ENCODE measurements at regions not wholly inside any gene's neighbourhood (a gene's known extent, or its start where the extent isn't known, plus 50 kb on each side); places are given as distances from the start of the nearest gene placed in this dataset.

- Mint-ChIP-seq H3K36me3 (no peaks in the 10 kb centered on the region), H3K4me1 (no peaks in the 10 kb centered on the region), H3K4me3 (no peak overlapping the region), H3K27ac (no peak overlapping the region), H3K9me3 (no peaks in the 10 kb centered on the region), H3K27me3 (no peaks in the 10 kb centered on the region)
- CTCF ChIA-PET: no interaction called here
- DNase-seq: no peak
These were observed 72.0 kb downstream of the ALX1 start for GRCh38 chr12:85352016-85352415.

GRCh38 chr12:85356596-85357385 lies 76.8 kb downstream of the ALX1 start:
- H3K36me3 Mint-ChIP-seq: no peaks in the 10 kb centered on the region
- CTCF ChIA-PET: no interaction called here
- no peaks in the 10 kb centered on the region for H3K27me3 Mint-ChIP-seq
- H3K27ac Mint-ChIP-seq: no peak overlapping the region
- no peaks in the 10 kb centered on the region for H3K4me1 Mint-ChIP-seq
- no peaks in the 10 kb centered on the region for H3K9me3 Mint-ChIP-seq
- DNase-seq: no peak
- no peak overlapping the region for H3K4me3 Mint-ChIP-seq

GRCh38 chr12:85357609-85358008 lies 77.6 kb downstream of the ALX1 start:
- DNase-seq: no peak
- Mint-ChIP-seq H3K4me3 (no peak overlapping the region), H3K4me1 (no peaks in the 10 kb centered on the region), H3K9me3 (no peaks in the 10 kb centered on the region), H3K36me3 (no peaks in the 10 kb centered on the region), H3K27me3 (no peaks in the 10 kb centered on the region), H3K27ac (no peak overlapping the region)
- CTCF ChIA-PET: no interaction called here

GRCh38 chr12:85358715-85359114 lies 78.7 kb downstream of the ALX1 start:
- H3K27ac Mint-ChIP-seq: no peak overlapping the region
- no peaks in the 10 kb centered on the region for H3K36me3 Mint-ChIP-seq
- CTCF ChIA-PET: no interaction called here
- no peak overlapping the region for H3K4me3 Mint-ChIP-seq
- DNase-seq: no peak
- H3K27me3 Mint-ChIP-seq: no peaks in the 10 kb centered on the region
- H3K4me1 Mint-ChIP-seq: no peaks in the 10 kb centered on the region
- no peaks in the 10 kb centered on the region for H3K9me3 Mint-ChIP-seq

- H3K27ac Mint-ChIP-seq: no peak overlapping the region
- no peaks in the 10 kb centered on the region for H3K9me3 Mint-ChIP-seq
- CTCF ChIA-PET: no interaction called here
- H3K4me1 Mint-ChIP-seq: no peaks in the 10 kb centered on the region
- H3K27me3 Mint-ChIP-seq: no peaks in the 10 kb centered on the region
- no peaks in the 10 kb centered on the region for H3K36me3 Mint-ChIP-seq
- DNase-seq: no peak
- H3K4me3 Mint-ChIP-seq: no peak overlapping the region
These were observed 83.6 kb downstream of the ALX1 start for GRCh38 chr12:85363382-85364190.

GRCh38 chr12:85367936-85368335 lies 87.9 kb downstream of the ALX1 start:
- H3K4me1 Mint-ChIP-seq: no peaks in the 10 kb centered on the region

GRCh38 chr12:85369365-85370154 lies 89.5 kb downstream of the ALX1 start:
- DNase-seq: no peak
- Mint-ChIP-seq H3K36me3 (no peaks in the 10 kb centered on the region), H3K9me3 (no peaks in the 10 kb centered on the region), H3K4me3 (no peak overlapping the region), H3K4me1 (no peaks in the 10 kb centered on the region), H3K27ac (no peak overlapping the region), H3K27me3 (no peaks in the 10 kb centered on the region)
- CTCF ChIA-PET: no interaction called here

More at GRCh38 chr12:85367936-85368335, 87.9 kb downstream of the ALX1 start:
- no peak overlapping the region for H3K27ac Mint-ChIP-seq
- DNase-seq: no peak
- CTCF ChIA-PET: no interaction called here
- H3K9me3 Mint-ChIP-seq: no peaks in the 10 kb centered on the region
- no peak overlapping the region for H3K4me3 Mint-ChIP-seq
- no peaks in the 10 kb centered on the region for H3K27me3 Mint-ChIP-seq
- H3K36me3 Mint-ChIP-seq: no peaks in the 10 kb centered on the region

GRCh38 chr12:85373045-85373444 lies 93.0 kb downstream of the ALX1 start:
- Mint-ChIP-seq H3K36me3 (no peaks in the 10 kb centered on the region), H3K27ac (no peak overlapping the region), H3K9me3 (no peaks in the 10 kb centered on the region), H3K4me1 (no peaks in the 10 kb centered on the region), H3K4me3 (no peak overlapping the region), H3K27me3 (no peaks in the 10 kb centered on the region)
- CTCF ChIA-PET: no interaction called here
- DNase-seq: no peak

- H3K4me3 Mint-ChIP-seq: no peak overlapping the region
- H3K27ac Mint-ChIP-seq: no peak overlapping the region
- H3K9me3 Mint-ChIP-seq: no peaks in the 10 kb centered on the region
- no peak for DNase-seq
- no peaks in the 10 kb centered on the region for H3K27me3 Mint-ChIP-seq
- no peaks in the 10 kb centered on the region for H3K4me1 Mint-ChIP-seq
- CTCF ChIA-PET: no interaction called here
- no peaks in the 10 kb centered on the region for H3K36me3 Mint-ChIP-seq
These were observed 95.0 kb downstream of the ALX1 start for GRCh38 chr12:85374981-85375380.

- CTCF ChIA-PET: no interaction called here
- H3K36me3 Mint-ChIP-seq: no peaks in the 10 kb centered on the region
- H3K9me3 Mint-ChIP-seq: no peaks in the 10 kb centered on the region
- H3K27ac Mint-ChIP-seq: no peak overlapping the region
- no peaks in the 10 kb centered on the region for H3K4me1 Mint-ChIP-seq
- no peak overlapping the region for H3K4me3 Mint-ChIP-seq
- H3K27me3 Mint-ChIP-seq: no peaks in the 10 kb centered on the region
- no peak for DNase-seq
These were observed 105.4 kb downstream of the ALX1 start for GRCh38 chr12:85385406-85385805.

GRCh38 chr12:85390266-85390665 lies 110.2 kb downstream of the ALX1 start:
- Mint-ChIP-seq H3K27ac (no peak overlapping the region), H3K36me3 (no peaks in the 10 kb centered on the region), H3K4me1 (no peaks in the 10 kb centered on the region), H3K9me3 (no peaks in the 10 kb centered on the region), H3K27me3 (no peaks in the 10 kb centered on the region), H3K4me3 (no peak overlapping the region)
- DNase-seq: no peak
- CTCF ChIA-PET: no interaction called here

- CTCF ChIA-PET: no interaction called here
These were observed 112.5 kb downstream of the ALX1 start for GRCh38 chr12:85392508-85392907.

GRCh38 chr12:85393606-85394005 lies 113.6 kb downstream of the ALX1 start:
- Mint-ChIP-seq H3K4me1 (no peaks in the 10 kb centered on the region), H3K36me3 (no peaks in the 10 kb centered on the region), H3K27ac (no peak overlapping the region), H3K4me3 (no peak overlapping the region), H3K9me3 (no peaks in the 10 kb centered on the region), H3K27me3 (no peaks in the 10 kb centered on the region)
- CTCF ChIA-PET: no interaction called here
- DNase-seq: no peak

More at GRCh38 chr12:85392508-85392907, 112.5 kb downstream of the ALX1 start:
- Mint-ChIP-seq H3K9me3 (no peaks in the 10 kb centered on the region), H3K27ac (no peak overlapping the region), H3K36me3 (no peaks in the 10 kb centered on the region), H3K4me3 (no peak overlapping the region), H3K27me3 (no peaks in the 10 kb centered on the region), H3K4me1 (no peaks in the 10 kb centered on the region)
- DNase-seq: no peak

GRCh38 chr12:85394065-85394464 lies 114.0 kb downstream of the ALX1 start:
- Mint-ChIP-seq H3K36me3 (no peaks in the 10 kb centered on the region), H3K9me3 (no peaks in the 10 kb centered on the region), H3K27ac (no peak overlapping the region), H3K4me3 (no peak overlapping the region), H3K27me3 (no peaks in the 10 kb centered on the region), H3K4me1 (no peaks in the 10 kb centered on the region)
- CTCF ChIA-PET: no interaction called here
- DNase-seq: no peak

All from activated naive CD4-positive, alpha-beta T cell treated with anti-CD3 and anti-CD28 coated beads, Interleukin-2, amount 10 ng/mL, durations not matched to agents 7 days and 5 days (primary cell).